GOT3 (cell line): ENCODE measurements at regions not wholly inside any gene's neighbourhood (a gene's known extent, or its start where the extent isn't known, plus 50 kb on each side); places are given as distances from the start of the nearest gene placed in this dataset.

Experiments
- DNase-seq: peaks from one replicate; lab custom pipeline; 2025; ENCODE audit warnings: mixed read lengths; lab: John Stamatoyannopoulos, UW

DNA sequence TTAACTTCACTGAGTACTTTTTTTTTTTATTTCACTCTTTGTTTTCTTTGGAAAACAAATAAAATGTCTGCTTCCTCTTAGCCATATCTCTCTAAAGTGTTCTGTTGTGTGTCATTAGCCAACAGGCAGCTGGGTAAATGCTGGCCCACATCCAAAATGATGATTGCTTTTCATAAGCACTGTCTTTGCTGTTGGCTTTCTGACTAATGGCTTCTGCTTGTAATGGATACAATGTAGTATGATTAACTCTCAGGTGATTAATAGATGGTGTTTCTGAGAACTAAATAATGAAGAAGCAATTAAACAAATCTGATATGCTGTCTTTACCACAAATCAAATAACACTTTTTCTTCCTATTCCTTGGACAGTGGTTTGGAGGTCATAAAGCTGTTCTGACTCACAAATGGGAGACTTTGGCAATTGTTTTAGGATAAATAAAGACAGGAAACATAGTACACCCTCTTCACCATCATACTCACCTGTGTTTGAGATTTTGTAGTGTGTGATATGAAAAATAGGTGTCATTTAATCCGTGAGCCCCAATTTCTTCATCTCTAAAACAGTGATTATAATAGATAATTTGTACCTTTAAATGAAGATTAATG is 888.4 kb downstream of the TSN start:
- no peak for DNase-seq

- no peak for DNase-seq
Observed at GRCh38 chr2:122651236-122651635, 895.8 kb downstream of the TSN start.

DNA sequence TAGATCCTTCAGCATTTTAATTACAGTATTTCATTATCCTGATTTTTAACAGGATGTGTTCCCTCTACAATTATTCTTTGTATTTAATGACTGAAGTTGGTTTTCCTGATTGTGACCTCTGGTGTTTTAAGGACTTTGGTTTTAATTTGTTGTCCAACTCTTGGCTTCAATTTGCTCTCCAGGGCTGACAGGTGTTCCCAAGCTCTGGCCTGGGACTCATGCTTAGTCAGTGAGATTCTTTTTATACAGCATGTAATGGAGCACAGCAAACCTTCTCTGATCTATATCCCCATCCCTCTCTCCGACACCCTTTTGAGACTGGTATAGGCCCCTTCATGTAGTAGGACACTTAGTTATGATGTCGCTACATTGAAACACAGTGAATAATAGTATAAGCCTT is 896.3 kb downstream of the TSN start:
- DNase-seq, result no peak

GRCh38 chr2:122652670-122653069 is 897.2 kb downstream of the TSN start:
- no peak for DNase-seq

GRCh38 chr2:122656403-122656802 is 901.0 kb downstream of the TSN start:
- DNase-seq, result no peak

DNA sequence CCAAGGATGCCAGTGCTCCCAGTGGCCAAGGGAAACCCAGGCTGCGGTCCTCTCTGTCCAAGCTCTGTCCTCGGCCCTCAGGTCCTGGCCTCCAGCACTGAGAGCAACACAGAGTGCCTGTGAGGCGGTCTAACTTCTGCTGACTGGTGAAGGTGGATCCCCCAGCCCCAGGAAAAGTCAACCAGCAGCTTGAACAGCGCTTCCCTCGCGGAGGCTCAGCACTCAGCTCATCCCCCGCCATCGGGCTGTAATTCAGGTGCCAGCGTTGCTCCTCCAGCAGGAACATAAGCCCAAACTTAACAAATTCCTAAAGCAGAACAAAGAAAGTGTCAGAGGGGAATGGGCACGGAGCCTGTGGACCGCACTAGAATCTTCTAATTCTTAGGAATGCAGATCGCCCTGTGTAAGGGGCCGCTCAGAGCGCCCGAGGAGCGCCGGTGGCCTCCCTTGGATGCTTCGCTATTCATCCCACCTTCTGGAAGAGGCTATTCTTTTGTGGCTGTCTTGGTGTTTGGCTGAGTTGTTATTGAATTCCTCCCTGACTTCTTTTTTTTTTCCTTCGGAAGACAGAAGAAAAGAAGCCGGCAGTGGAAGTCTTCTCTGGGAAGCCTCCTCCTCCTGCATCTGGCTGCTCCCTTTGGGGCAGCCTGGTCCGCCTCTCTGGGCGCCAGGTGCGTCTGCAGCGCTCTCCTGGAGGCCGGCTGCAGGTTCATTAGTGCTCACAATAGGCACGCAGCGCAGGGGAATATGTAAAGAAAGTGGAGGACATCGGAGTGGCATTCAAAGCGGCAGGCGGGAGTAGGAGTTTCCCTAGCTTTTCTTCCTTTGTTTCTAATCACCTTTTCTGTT is 905.6 kb downstream of the TSN start:
- no peak for DNase-seq

GRCh38 chr2:122663620-122664019 is 908.2 kb downstream of the TSN start:
- no peak for DNase-seq

DNA sequence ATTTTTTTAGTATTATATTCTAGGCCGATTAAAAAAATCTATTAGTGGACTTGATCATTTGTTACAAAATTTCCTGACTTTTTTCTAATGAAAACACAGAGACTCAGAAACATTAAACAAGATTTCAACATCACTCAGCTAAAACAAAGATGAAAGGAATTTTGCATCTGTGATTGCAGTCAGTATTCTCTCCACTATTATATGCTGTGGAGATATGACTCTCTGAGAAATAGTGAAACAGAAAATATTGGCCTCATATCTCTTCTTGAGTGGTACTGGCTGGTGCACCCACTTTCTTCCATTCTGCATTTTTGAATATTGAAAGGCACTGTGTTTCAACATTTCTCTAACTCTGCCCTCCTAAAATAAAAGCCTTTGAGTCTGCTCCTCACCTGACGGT is 914.2 kb downstream of the TSN start:
- DNase-seq, result no peak

GRCh38 chr2:122670897-122671296 is 915.4 kb downstream of the TSN start:
- no peak for DNase-seq

- DNase-seq, result no peak
Observed at GRCh38 chr2:122680662-122681061, 925.2 kb downstream of the TSN start.

DNA sequence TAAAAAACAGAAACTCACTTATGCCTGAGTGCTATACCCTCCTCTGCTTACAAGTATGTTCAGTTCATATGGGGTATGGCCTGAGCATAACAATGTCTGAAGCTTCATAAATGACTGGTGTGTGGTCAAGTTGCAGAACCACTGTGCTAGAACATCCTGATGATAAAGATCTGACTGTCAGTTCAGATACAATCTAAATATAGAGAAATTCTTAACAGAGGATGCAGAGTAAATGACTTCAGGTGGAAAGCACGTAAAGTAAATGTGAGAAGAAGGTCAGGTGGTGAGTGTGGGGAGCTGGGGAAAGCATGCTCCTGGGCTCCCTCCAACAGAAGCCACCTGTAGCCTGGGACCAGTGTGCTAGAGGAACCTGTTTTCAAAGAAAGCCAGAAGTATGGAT is 926.2 kb downstream of the TSN start:
- no peak for DNase-seq

- no peak for DNase-seq
Observed at GRCh38 chr2:122682356-122682755, 926.9 kb downstream of the TSN start.

DNA sequence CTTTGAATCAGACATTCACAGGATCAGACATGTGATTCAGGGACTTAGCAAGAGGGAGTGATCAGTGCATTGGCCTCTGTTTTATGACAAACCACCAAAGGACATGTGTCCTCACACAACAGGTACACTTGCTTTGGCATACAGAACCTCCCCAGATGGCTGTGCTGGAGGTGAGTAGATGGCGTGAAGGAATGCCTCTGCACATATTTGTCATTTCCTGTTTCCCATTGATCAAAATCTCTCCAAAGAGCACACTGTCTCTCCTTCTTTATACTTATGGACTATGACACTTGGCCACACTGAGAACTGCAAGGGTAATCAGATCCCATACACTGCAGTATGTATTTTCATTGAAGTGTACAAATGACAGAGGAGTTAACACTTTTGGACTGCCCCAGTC is 927.6 kb downstream of the TSN start:
- no peak for DNase-seq

- no peak for DNase-seq
Observed at GRCh38 chr2:122692400-122693083, 937.1 kb downstream of the TSN start.

GRCh38 chr2:122697415-122697814 is 942.0 kb downstream of the TSN start:
- DNase-seq, result no peak

- no peak for DNase-seq
Observed at GRCh38 chr2:122703676-122704075, 948.2 kb downstream of the TSN start.

- no peak for DNase-seq
Observed at GRCh38 chr2:122704109-122704563, 948.7 kb downstream of the TSN start.

DNA sequence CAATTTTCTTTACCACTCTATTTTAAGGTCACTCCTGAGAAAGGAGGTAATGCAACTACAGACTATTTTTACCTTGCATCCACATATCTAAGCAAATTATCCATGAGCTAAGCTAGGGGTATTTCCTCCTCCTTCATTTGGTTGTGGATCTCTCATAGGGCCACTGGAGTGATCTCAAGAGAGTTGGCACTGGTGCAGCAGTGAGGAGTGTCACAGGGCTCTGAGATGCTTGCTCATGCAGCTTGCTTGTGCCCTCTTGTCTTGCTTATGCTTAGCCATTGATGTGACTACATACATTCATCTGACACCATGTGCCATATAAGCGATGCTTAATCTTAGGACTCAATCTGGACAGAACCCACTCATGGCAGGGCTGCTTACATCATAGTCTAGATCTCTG is 950.3 kb downstream of the TSN start:
- no peak for DNase-seq

DNA sequence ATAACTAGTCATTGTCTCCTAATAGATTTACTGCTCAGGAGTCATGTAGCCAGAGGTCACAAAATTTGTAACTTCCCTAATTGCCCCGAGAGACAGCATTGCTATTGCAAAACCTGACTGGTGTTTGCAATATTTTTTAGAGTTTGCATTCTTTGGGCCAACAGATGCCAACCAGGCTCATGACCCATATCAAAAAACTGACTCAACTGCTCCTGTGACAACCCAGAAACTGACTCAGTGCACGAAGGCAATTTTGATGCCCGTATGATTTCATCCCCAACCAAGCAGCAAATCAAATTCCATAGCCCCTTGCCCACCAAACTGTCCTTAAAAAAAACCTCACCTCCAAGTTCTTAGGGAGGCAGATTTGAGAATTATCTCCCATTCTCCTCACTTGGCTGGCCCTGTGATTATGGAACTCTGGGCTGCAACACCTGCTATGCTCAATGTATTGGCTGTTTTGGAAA is 951.3 kb downstream of the TSN start:
- DNase-seq, result no peak

GRCh38 chr2:122707224-122707824 is 951.9 kb downstream of the TSN start:
- DNase-seq, result no peak

DNA sequence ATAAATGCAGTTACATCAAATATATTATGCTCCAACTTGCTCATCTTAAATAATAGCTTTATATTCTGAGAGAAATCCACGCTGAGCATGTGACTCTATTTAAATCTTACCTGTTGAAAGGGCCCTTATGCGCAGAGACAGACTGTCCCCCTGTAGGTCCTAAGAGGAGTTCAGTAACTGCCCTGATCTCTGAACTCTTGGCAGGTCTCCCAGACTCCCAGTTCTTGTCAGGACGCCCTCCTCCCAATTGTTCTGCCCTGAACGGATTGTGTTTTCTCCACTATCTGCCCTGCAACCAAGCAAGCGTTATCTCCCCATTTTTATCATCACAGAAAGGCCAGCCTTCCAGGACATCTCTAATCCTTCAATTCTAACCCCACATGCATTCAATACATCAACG is 954.6 kb downstream of the TSN start:
- DNase-seq, result no peak

- no peak for DNase-seq
Observed at GRCh38 chr2:122713800-122714199, 958.3 kb downstream of the TSN start.
